ENCODE measurements at regions not wholly inside any gene's neighbourhood (a gene's known extent, or its start where the extent isn't known, plus 50 kb on each side); places are given as distances from the start of the nearest gene placed in this dataset.

- Histone ChIP-seq H3K9ac (ENCODE audit: low read length) (no peak overlapping the region), H3K9me3 (ENCODE audit: insufficient read depth, low read length) (no peaks in the 10 kb centered on the region), H3K4me2 (ENCODE audit: low read depth, low read length, poor library complexity, severe bottlenecking) (no peak overlapping the region), H3K79me2 (ENCODE audit: insufficient read depth, low read length) (no peaks in the 10 kb centered on the region), H3K4me3 (ENCODE audit: insufficient read depth, low read length, poor library complexity, severe bottlenecking) (no peak overlapping the region), H3K9me2 (replicated peaks; ENCODE audit: insufficient read depth, low read length) (no peaks in the 10 kb centered on the region), H3K36me3 (ENCODE audit: low read length) (no peaks in the 10 kb centered on the region), H4K20me1 (ENCODE audit: low read depth, low read length) (no peaks in the 10 kb centered on the region), H3K27me3 (ENCODE audit: low read length) (no peaks in the 10 kb centered on the region), H3K27ac (ENCODE audit: low read depth, low read length) (no peak overlapping the region), H3F3A (ENCODE audit: insufficient read depth) (no peaks in the 10 kb centered on the region), H2AFZ (ENCODE audit: low read depth, low read length, severe bottlenecking) (no peak overlapping the region)
- TF ChIP-seq CTCF (IDR thresholded peaks at IDR 0.05; ENCODE audit: insufficient read depth, low read length, poor library complexity, severe bottlenecking) (no peak), EZH2phosphoT487 (conservative IDR thresholded peaks at IDR 0.05; ENCODE audit: low read length) (no peak)
Measured at GRCh38 chr18:11533513-11533890, 75.9 kb upstream of the SLC35G4 start.

- Histone ChIP-seq H3K9ac (ENCODE audit: low read length) (no peak overlapping the region), H3F3A (ENCODE audit: insufficient read depth) (no peaks in the 10 kb centered on the region), H3K79me2 (ENCODE audit: insufficient read depth, low read length) (no peaks in the 10 kb centered on the region), H3K4me3 (ENCODE audit: insufficient read depth, low read length, poor library complexity, severe bottlenecking) (no peak overlapping the region), H3K4me2 (ENCODE audit: low read depth, low read length, poor library complexity, severe bottlenecking) (no peak overlapping the region), H4K20me1 (ENCODE audit: low read depth, low read length) (no peaks in the 10 kb centered on the region), H3K27ac (ENCODE audit: low read depth, low read length) (no peak overlapping the region), H2AFZ (ENCODE audit: low read depth, low read length, severe bottlenecking) (no peak overlapping the region), H3K9me3 (ENCODE audit: insufficient read depth, low read length) (no peaks in the 10 kb centered on the region), H3K36me3 (ENCODE audit: low read length) (no peaks in the 10 kb centered on the region), H3K9me2 (replicated peaks; ENCODE audit: insufficient read depth, low read length) (no peaks in the 10 kb centered on the region), H3K27me3 (ENCODE audit: low read length) (no peaks in the 10 kb centered on the region)
- TF ChIP-seq EZH2phosphoT487 (conservative IDR thresholded peaks at IDR 0.05; ENCODE audit: low read length) (no peak), CTCF (IDR thresholded peaks at IDR 0.05; ENCODE audit: insufficient read depth, low read length, poor library complexity, severe bottlenecking) (no peak)
Measured at GRCh38 chr18:11532758-11533512, 76.5 kb upstream of the SLC35G4 start.

- no peak overlapping the region for H3K9ac ChIP-seq (ENCODE audit: low read length)
- no peak overlapping the region for H3K27ac ChIP-seq (ENCODE audit: low read depth, low read length)
- H3K27me3 ChIP-seq (ENCODE audit: low read length): no peaks in the 10 kb centered on the region
- no peaks in the 10 kb centered on the region for H3F3A ChIP-seq (ENCODE audit: insufficient read depth)
- H3K9me3 ChIP-seq (ENCODE audit: insufficient read depth, low read length): no peaks in the 10 kb centered on the region
- TF ChIP-seq CTCF (IDR thresholded peaks at IDR 0.05; ENCODE audit: insufficient read depth, low read length, poor library complexity, severe bottlenecking) (no peak), EZH2phosphoT487 (conservative IDR thresholded peaks at IDR 0.05; ENCODE audit: low read length) (no peak)
- no peaks in the 10 kb centered on the region for H3K79me2 ChIP-seq (ENCODE audit: insufficient read depth, low read length)
- H3K36me3 ChIP-seq (ENCODE audit: low read length): no peaks in the 10 kb centered on the region
- no peaks in the 10 kb centered on the region for H3K9me2 ChIP-seq (replicated peaks; ENCODE audit: insufficient read depth, low read length)
- H4K20me1 ChIP-seq (ENCODE audit: low read depth, low read length): no peaks in the 10 kb centered on the region
- H2AFZ ChIP-seq (ENCODE audit: low read depth, low read length, severe bottlenecking): no peak overlapping the region
- no peak overlapping the region for H3K4me2 ChIP-seq (ENCODE audit: low read depth, low read length, poor library complexity, severe bottlenecking)
- H3K4me3 ChIP-seq (ENCODE audit: insufficient read depth, low read length, poor library complexity, severe bottlenecking): no peak overlapping the region
Measured at GRCh38 chr18:11529081-11529480, 80.3 kb upstream of the SLC35G4 start.

All from SU-DHL-6 (cell line).